ENCODE measurements at regions not wholly inside any gene's neighbourhood (a gene's known extent, or its start where the extent isn't known, plus 50 kb on each side); places are given as distances from the start of the nearest gene placed in this dataset.

DNA sequence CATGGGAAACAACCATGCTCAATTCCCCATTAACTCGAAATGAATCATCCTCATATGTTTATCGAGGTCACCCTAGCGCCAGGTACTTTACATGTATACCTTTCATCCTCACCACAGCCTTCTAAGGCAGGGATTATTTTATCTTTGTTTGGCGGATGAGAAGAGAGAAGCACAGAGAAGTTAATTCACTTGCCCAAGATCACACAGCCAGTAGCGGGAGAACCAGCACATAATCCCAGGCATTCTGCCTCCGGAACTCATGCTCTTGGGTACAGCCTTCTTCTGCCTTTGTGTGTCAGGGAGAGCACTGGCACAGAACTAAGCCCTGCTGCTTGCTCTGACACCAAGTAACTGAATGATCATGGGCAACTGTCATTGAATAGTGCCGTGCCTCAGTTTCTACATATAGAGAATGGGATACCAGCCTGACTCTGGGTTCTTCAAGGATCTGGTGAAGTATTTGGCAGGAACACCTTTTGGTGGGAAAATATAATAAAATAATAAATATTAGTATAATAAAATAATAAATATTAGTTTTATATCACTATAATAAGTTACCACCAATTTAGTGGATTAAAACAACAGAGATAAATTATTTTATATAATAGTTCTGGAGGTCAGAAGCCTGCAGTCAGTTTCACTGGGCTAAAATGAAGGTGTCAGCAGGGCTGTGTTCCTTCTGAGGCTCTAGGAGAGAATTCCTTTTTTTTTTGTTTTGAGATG lies 220.9 kb downstream of the AACS start:
- TF ChIP-seq, protein P1, sequence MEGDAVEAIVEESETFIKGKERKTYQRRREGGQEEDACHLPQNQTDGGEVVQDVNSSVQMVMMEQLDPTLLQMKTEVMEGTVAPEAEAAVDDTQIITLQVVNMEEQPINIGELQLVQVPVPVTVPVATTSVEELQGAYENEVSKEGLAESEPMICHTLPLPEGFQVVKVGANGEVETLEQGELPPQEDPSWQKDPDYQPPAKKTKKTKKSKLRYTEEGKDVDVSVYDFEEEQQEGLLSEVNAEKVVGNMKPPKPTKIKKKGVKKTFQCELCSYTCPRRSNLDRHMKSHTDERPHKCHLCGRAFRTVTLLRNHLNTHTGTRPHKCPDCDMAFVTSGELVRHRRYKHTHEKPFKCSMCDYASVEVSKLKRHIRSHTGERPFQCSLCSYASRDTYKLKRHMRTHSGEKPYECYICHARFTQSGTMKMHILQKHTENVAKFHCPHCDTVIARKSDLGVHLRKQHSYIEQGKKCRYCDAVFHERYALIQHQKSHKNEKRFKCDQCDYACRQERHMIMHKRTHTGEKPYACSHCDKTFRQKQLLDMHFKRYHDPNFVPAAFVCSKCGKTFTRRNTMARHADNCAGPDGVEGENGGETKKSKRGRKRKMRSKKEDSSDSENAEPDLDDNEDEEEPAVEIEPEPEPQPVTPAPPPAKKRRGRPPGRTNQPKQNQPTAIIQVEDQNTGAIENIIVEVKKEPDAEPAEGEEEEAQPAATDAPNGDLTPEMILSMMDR (IDR thresholded peaks at IDR 0.05 in 2 of 3, conservative IDR thresholded peaks at IDR 0.05 in 1 of 3; ENCODE audit: control insufficient read depth in 2 of 3, extremely low read depth in 1 of 3, insufficient read depth in 1 of 3, low read depth in 3 of 3, low read length in 3 of 3): no peak
- TF ChIP-seq CEBPB (IDR thresholded peaks at IDR 0.05; ENCODE audit: borderline replicate concordance in 1 of 2, low read depth in 2 of 2, low read length in 2 of 2) (no peak), EP300 (IDR thresholded peaks at IDR 0.05; ENCODE audit: borderline replicate concordance in 1 of 2, control insufficient read depth in 1 of 2, low read depth in 2 of 2, low read length in 2 of 2) (no peak), HDGF (IDR thresholded peaks at IDR 0.05) (no peak), POLR2AphosphoS5 (IDR thresholded peaks at IDR 0.05; ENCODE audit: low read length) (no peak), NR2C2 (IDR thresholded peaks at IDR 0.05; ENCODE audit: borderline replicate concordance, control insufficient read depth, insufficient read length, low read depth) (no peak), RAD21 (IDR thresholded peaks at IDR 0.05; ENCODE audit: insufficient read depth, low read depth, low read length) (no peak), SP1 (IDR thresholded peaks at IDR 0.05; ENCODE audit: low read depth, low read length) (no peak), SREBF1 (IDR thresholded peaks at IDR 0.05; ENCODE audit: low read length) (no peak), SPI1 (IDR thresholded peaks at IDR 0.05; ENCODE audit: borderline replicate concordance, insufficient read depth, low read depth, low read length) (no peak), RCOR1 (conservative IDR thresholded peaks at IDR 0.05; ENCODE audit: low read depth, low read length) (no peak), KAT2A (conservative IDR thresholded peaks at IDR 0.05; ENCODE audit: control insufficient read depth, low read depth, low read length) (no peak)
